ENCODE measurements at regions not wholly inside any gene's neighbourhood (a gene's known extent, or its start where the extent isn't known, plus 50 kb on each side); places are given as distances from the start of the nearest gene placed in this dataset.
"Not testable (repeated sequence)": the region's sequence is repeated elsewhere in the genome, so short reads cannot be mapped to it uniquely, and the experiment has no call there.

- DNase-seq (ENCODE audit: low spot score): no peak
Measured at GRCh38 chr2:84217456-84217855, 241.6 kb downstream of the SUCLG1 start.

GRCh38 chr2:84214455-84214854 lies 244.6 kb downstream of the SUCLG1 start:
- DNase-seq (ENCODE audit: low spot score): no peak

GRCh38 chr2:84212611-84213314 lies 246.3 kb downstream of the SUCLG1 start:
- no peak for DNase-seq (ENCODE audit: low spot score)

DNA sequence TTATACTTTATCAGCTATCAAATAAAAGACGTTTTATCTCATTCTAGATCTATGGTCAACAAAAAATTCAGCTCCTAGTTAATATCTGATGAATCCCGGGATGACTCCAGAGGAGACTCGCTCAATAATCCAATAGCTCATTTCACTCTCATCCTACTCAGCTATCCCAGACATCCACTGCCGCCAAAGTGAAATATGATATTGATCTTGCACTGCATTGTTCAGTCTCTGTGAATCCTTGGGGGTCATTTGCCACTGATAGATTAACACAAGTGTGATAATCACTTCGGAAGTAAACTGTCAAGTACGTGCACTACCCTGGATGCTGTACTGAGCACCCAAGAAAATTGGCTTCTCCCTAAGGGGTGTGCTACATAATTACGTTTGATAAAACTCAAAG lies 249.1 kb downstream of the SUCLG1 start:
- DNase-seq (ENCODE audit: low spot score): no peak

- DNase-seq (ENCODE audit: low spot score): no peak
Measured at GRCh38 chr2:84204995-84205394, 254.1 kb downstream of the SUCLG1 start.

- DNase-seq (ENCODE audit: low spot score): peak; percentile 38
Measured at GRCh38 chr2:84202166-84202565, 256.9 kb downstream of the SUCLG1 start.

DNA sequence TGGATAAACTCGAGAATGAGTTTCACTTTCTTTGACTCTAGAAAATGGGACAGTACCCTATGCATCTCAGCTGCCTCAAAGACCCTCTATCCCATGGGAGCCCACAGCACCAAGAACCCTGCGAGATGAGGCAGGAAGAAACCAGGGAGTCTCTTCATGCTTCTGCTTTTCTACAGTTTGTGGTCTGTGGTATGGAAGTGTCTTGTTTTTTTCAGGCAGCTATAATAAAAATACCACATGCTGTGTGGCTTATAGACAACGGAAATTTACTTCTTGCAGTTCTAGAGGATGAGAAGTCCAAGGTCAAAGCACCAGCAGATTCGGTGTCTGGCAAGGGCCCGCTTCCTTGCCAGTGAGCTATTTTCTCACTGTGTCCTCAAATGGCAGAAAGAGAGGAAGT lies 257.9 kb downstream of the SUCLG1 start:
- no peak for DNase-seq (ENCODE audit: low spot score)

DNA sequence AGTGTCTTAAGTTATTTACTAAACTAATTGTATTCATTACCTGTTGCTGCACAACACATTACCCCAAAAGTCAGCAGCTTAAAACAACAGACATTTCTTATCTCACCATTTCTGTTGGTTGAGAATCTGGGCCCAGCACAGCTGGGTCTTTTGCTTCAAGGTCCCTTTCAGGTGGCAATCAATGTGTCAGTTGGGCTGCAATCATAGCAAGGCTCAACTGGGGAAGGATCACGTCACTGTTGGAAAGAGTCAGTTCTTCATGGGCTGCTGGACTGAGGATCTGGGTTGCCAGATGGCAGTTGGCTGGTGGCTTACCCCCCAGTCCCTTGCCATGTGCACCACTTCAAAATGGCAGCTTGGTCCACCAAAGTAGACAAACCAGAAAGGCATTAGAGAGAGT lies 261.2 kb downstream of the SUCLG1 start:
- no peak for DNase-seq (ENCODE audit: low spot score)

DNA sequence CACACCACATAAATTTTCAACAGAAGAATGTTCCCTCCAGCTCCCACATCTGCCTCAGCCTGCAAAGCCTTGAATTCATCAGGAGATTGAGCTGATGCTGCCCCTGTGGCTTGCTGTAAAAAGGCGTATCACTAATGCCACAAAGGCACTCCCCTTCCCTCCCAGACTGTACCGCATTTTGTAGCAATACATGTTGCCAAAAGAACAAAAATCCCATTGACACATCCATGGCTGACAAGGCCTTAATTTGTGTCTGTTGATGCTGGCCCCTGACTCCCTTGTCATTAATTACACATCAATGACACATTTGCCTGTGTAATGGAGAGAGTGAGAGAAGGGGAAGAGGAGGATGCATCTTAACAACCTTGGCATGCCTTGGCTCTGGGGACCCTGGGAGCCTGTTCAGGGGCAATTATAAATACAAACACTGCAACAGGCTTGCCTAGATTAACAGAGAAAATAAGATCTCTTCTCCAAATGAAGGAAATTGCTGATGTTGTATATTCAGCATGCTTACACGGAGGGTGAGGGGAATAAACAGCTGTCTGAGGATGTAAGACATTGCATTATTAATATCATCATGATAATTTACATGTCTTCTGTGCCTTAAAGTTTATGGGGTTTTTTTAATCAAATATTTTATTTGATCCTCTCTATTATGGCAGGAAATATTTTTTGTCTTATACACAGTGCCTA lies 264.0 kb downstream of the SUCLG1 start:
- no peak for DNase-seq (ENCODE audit: low spot score)

- no peak for DNase-seq (ENCODE audit: low spot score)
Measured at GRCh38 chr2:84194181-84194580, 264.9 kb downstream of the SUCLG1 start.

DNA sequence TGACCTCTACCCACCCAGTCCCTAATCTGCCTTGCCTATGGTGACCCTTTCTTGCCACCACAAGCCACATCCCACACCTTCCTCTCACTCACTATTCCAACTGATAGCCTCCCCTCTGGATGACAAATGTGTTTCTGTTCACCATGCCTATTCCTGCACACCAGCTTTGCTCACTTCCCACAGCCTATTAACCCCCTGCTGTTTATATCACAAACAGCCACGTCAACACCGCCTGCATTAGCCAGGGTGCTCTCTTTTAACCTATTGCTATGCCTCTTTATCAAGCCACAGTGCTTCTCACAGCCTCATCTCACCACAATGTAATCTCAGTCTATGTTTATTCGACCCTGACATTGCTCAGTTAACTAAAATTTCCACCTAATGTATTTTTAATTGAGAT lies 271.8 kb downstream of the SUCLG1 start:
- no peak for DNase-seq (ENCODE audit: low spot score)

DNA sequence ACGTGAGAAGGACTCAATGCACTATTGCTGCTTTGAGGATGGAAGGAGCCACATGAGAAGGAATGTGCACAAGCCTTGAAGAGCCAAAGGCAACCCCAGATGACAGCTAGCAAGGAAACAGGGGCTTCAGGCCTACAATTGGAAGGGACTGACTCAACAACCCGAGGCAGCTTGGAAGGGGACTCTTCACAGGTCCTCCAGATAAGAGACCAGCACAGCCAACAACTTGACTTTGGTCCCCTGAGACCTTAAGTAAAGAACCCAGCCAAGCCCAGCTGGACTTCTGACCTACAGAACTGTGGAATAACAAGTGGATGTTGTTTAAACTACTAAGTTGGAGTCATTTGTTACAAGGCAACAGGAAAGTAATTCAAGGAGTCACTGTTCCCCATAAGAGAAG lies 277.2 kb downstream of the SUCLG1 start:
- no peak for DNase-seq (ENCODE audit: low spot score)

- no peak for DNase-seq (ENCODE audit: low spot score)
Measured at GRCh38 chr2:84177733-84178132, 281.3 kb downstream of the SUCLG1 start.

GRCh38 chr2:84175970-84176369 lies 283.1 kb downstream of the SUCLG1 start:
- DNase-seq (ENCODE audit: low spot score): no peak

- DNase-seq (ENCODE audit: low spot score): no peak
Measured at GRCh38 chr2:84175340-84175739, 283.7 kb downstream of the SUCLG1 start.

DNA sequence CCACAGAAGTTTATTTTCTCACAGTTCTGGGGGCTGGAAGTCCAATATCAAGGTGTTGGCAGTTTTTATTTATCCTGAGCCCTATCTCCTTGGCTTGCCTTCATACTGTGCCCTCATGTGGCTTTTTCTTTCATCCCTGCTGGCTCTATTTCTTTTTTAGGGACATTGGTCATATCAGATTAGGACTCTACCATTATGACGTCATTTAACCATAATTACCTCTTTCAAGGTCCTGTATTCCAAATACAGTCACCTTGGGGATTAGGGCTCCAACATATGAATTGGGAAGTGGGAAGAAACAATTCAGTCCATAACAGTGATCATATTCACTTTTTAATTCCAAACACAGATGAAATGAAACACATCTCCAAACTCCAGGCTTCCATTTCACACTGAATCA lies 286.0 kb downstream of the SUCLG1 start:
- no peak for DNase-seq (ENCODE audit: low spot score)

DNA sequence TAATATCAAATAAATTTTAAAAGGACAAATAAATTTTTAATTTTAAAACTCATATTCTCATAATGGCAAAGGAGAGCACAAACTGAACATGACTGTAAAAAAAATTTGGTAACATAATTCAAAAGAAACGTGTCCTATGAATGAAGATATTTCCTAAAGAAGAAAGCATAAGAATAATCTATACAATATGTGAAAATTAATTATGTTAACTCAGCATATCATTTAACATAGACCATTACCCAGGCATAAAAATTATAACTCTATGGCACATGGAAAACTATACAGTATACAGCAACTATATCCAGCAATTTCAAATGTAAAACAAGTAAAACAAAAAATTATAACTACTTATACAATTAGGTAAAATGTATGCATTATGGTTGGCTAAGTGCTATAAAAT lies 288.1 kb downstream of the SUCLG1 start:
- no peak for DNase-seq (ENCODE audit: low spot score)

DNA sequence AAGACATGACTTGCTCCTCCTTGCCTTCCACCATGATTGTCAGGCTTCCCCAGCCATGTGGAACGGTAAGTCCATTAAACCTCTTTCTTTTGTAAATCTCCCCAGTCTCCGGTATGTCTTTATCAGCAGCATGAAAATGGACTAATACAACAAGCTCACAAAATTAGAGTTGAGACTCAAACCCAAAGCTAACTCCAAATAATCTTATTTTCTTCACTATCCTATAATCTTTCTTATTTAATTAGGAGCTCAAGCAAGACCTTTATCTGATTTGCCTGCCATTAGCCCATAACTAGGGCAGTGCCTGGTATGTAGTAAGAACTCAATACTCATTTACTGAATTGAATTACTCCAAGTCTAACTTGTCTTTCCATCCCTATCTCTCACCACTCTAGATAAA lies 289.2 kb downstream of the SUCLG1 start:
- no peak for DNase-seq (ENCODE audit: low spot score)

- not testable (repeated sequence) for DNase-seq (ENCODE audit: low spot score)
Measured at GRCh38 chr2:84168552-84168951, 290.5 kb downstream of the SUCLG1 start.

DNA sequence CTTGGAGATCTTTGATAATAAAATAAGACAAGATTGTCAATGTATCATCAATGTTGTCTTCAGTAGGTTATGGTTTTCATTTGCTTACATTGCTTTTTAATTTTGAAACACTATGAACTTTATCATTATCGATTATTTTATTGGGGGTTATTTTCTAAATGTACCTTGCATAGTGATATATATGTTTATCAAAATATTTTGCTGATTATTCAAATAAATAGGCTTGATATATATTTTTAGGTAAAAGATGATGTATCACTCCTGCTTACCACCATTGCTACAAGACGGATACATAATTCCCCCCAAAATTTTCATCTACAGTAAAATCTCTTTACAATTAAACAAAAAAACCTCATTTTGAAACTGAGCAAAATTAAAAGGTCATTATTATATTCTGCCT lies 293.8 kb downstream of the SUCLG1 start:
- DNase-seq (ENCODE audit: low spot score): no peak

- DNase-seq (ENCODE audit: low spot score): no peak
Measured at GRCh38 chr2:84160453-84160852, 298.6 kb downstream of the SUCLG1 start.

GRCh38 chr2:84158605-84159004 lies 300.5 kb downstream of the SUCLG1 start:
- no peak for DNase-seq (ENCODE audit: low spot score)

GRCh38 chr2:84152462-84152861 lies 306.6 kb downstream of the SUCLG1 start:
- no peak for DNase-seq (ENCODE audit: low spot score)

DNA sequence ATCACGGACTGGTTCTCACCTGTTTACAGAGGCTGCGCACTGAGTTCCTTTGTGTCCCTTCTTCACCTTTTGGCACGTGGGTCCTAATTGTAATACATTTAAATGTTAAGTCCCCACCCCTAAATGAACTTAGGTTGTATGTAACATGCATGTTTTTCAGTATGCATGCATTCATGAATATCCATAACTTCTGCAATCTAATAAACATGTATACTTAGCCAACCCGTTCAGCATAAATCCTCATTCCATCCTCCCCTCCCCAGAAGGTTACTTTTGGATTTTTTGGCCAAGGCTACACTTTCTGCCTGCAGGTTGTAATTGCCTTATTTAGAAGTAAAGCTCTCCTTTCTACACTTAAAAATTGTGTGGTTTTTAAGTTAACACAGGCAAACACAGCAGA lies 314.7 kb downstream of the SUCLG1 start:
- DNase-seq (ENCODE audit: low spot score): no peak
